ENCODE measurements at regions not wholly inside any gene's neighbourhood (a gene's known extent, or its start where the extent isn't known, plus 50 kb on each side); places are given as distances from the start of the nearest gene placed in this dataset.

DNA sequence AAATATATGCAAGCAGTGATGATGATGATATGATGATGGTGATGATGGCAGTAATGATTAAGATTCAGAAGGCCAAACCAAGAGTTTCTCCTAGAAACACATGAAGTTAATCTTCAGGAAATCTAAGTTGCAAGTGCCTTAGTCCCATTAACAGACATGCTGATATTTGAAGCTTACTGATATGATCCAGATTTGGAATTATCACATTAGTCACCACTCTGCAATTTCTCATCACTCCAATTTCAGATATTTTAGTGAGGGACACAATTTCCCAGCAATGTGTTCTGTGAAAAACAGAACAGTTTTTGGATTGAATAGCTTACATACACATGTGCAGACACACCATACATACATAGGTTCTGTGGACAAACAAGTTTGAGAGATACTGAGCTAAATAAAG, 411.4 kb upstream of the FAT3 start:
- TF ChIP-seq OVOL2 (CRISPR knock-in tag; IDR thresholded peaks at IDR 0.05; ENCODE audit: borderline replicate concordance) (no peak), CTCF (IDR thresholded peaks at IDR 0.05) (no peak), ESRRA (CRISPR knock-in tag; IDR thresholded peaks at IDR 0.05; ENCODE audit: borderline replicate concordance) (no peak)
